GM23248 (cell line): ENCODE measurements at regions not wholly inside any gene's neighbourhood (a gene's known extent, or its start where the extent isn't known, plus 50 kb on each side); places are given as distances from the start of the nearest gene placed in this dataset.

ENCODE experiments used
- DNase-seq: peaks from one replicate; pipeline ENCODE4 v3.0.0-alpha.2; 2015
- H2AFZ ChIP-seq: fragments of 200-600 bp; sonication (generic); 2 replicates; pipeline ENCODE4 v1.6.1; 2016; ENCODE audit warnings: antibody characterized with exemption
- H3F3A ChIP-seq: fragments of 200-600 bp; sonication (generic); 2 replicates; pipeline ENCODE4 v1.6.1; 2016; ENCODE audit warnings: mild to moderate bottlenecking, antibody characterized with exemption, mixed run types; ENCODE audit not compliant: insufficient read depth
- H3K27ac ChIP-seq: fragments of 200-600 bp; sonication (generic); 2 replicates; pipeline ENCODE4 v1.5.1; 2016; ENCODE audit warnings: mild to moderate bottlenecking
- H3K27me3 ChIP-seq: fragments of 200-600 bp; sonication (generic); replicated peaks from 2 replicates; pipeline ENCODE4 v1.6.1; 2016; ENCODE audit warnings: mild to moderate bottlenecking; ENCODE audit not compliant: insufficient read depth
- H3K36me3 ChIP-seq: fragments of 200-600 bp; sonication (generic); 2 replicates; pipeline ENCODE4 v1.6.1; 2016; ENCODE audit warnings: low read depth, mild to moderate bottlenecking
- H3K4me1 ChIP-seq: fragments of 200-600 bp; sonication (generic); 2 replicates; pipeline ENCODE4 v1.6.1; 2016; ENCODE audit warnings: mild to moderate bottlenecking; ENCODE audit not compliant: insufficient read depth
- H3K4me2 ChIP-seq: fragments of 200-600 bp; sonication (generic); one replicate; pipeline ENCODE4 v1.6.1; 2016; ENCODE audit warnings: mild to moderate bottlenecking; ENCODE audit not compliant: unreplicated experiment
- H3K4me3 ChIP-seq: fragments of 200-600 bp; sonication (generic); 2 replicates; pipeline ENCODE4 v1.5.1; 2016; ENCODE audit warnings: mild to moderate bottlenecking
- H3K79me2 ChIP-seq: fragments of 200-600 bp; sonication (generic); 2 replicates; pipeline ENCODE4 v1.6.1; 2016; ENCODE audit warnings: mild to moderate bottlenecking; ENCODE audit not compliant: insufficient read depth
- H3K9ac ChIP-seq: fragments of 200-600 bp; sonication (generic); 2 replicates; pipeline ENCODE4 v1.6.1; 2016; ENCODE audit warnings: mild to moderate bottlenecking
- H3K9me2 ChIP-seq: fragments of 200-600 bp; sonication (generic); 2 replicates; pipeline ENCODE4 v1.6.1; 2016; ENCODE audit warnings: mixed run types, mild to moderate bottlenecking, moderate library complexity; ENCODE audit not compliant: insufficient read depth
- H3K9me3 ChIP-seq: fragments of 200-600 bp; sonication (generic); one replicate; pipeline ENCODE4 v1.6.1; 2017; ENCODE audit warnings: low read depth
- H4K20me1 ChIP-seq: fragments of 200-600 bp; sonication (generic); 2 replicates; pipeline ENCODE4 v1.6.0; 2016; ENCODE audit not compliant: insufficient read depth
- EZH2 ChIP-seq: fragments of 200-600 bp; sonication (generic); IDR thresholded peaks from 2 replicates; pipeline ENCODE4 v1.6.1; 2018; ENCODE audit warnings: antibody characterized with exemption, mild to moderate bottlenecking; ENCODE audit not compliant: insufficient read depth, poor library complexity, severe bottlenecking
- EZH2phosphoT487 ChIP-seq: fragments of 200-600 bp; sonication (generic); IDR thresholded peaks from 2 replicates; pipeline ENCODE4 v1.6.1; 2018; ENCODE audit warnings: antibody characterized with exemption, moderate library complexity, mild to moderate bottlenecking, low read depth; ENCODE audit not compliant: insufficient read depth
- WGBS, 2 experiments: methylation state at CpG; one replicate each; pipeline ENCODE4 v1.1.6; 2015 to 2017; ENCODE audit warnings: low lambda C conversion rate in 2 of 2, low coverage in 1 of 2; ENCODE audit errors: missing lambda C conversion rate in 2 of 2; 5-methylcytosine and 5-hydroxymethylcytosine counted together
- in situ Hi-C: fragments of 300-500 bp; cut with MboI; formaldehyde crosslinking; loops from 2 replicates; pipeline ENCODE4 v1.15.0; 2020

DNA sequence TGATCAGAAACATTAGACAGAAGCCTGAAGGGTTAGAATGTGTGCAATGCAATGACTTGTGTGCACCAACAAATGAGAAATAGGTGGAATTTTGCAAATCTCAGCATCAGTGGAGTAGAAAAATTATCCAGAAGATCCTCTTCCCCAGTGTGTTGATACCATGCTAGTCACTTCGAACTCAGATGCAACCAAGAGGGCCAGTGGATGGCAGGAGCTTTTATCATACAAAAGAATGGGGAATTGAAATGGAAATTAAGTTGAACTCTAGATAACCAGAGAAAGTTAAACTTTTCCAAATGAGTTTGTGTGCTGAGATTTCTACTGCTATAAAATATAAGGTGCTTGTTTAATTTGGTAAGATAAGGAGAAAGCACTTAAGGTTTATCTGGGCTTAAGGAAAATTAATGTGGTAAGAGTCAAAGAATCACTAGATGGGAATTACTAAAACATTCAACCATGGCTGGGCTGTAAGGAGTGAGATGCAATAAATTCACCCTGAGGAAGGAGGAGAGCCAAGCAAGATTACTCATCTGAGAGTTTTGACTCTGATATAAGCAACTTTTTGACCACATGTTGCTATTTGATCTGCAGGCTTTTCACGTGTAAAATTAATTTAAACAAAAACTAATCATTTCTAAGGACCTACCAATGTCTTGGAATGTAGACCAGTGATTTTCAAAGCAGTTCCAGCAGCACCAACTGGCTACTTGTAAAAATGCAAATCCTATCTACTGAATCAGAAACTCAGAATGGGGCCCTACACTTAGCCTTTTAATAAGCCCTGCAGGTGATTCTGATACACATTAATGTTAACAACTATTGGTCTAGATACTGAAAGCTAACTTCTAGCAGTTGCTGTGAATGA is 113.2 kb downstream of the CDC14C start:
- H2AFZ ChIP-seq: no peak overlapping the region
- no peak overlapping the region for H3K9ac ChIP-seq
- H3K9me2 ChIP-seq: no peaks in the 10 kb centered on the region
- H3K27me3 ChIP-seq: no peaks in the 10 kb centered on the region
- no peak for TF ChIP-seq EZH2phosphoT487
- TF ChIP-seq EZH2: no peak
- H3K4me3 ChIP-seq: no peak overlapping the region
- H3K9me3 ChIP-seq: no peaks in the 10 kb centered on the region
- H3K36me3 ChIP-seq: no peaks in the 10 kb centered on the region
- no peak for DNase-seq
- H3K79me2 ChIP-seq: no peaks in the 10 kb centered on the region
- no peaks in the 10 kb centered on the region for H3F3A ChIP-seq
- H3K27ac ChIP-seq: no peak overlapping the region
- in situ Hi-C loops: no loop called here
- 0 to 3% methylated on average over 2 of the region's 2 CpGs for WGBS, 2 experiments
- no peaks in the 10 kb centered on the region for H4K20me1 ChIP-seq
- no peak overlapping the region for H3K4me2 ChIP-seq
- H3K4me1 ChIP-seq: no peaks in the 10 kb centered on the region

GRCh38 chr7:49038821-49039358 is 114.5 kb downstream of the CDC14C start:
- Histone ChIP-seq H3K79me2 (no peaks in the 10 kb centered on the region), H3K4me3 (no peak overlapping the region), H3F3A (no peaks in the 10 kb centered on the region), H3K4me1 (no peaks in the 10 kb centered on the region), H3K27me3 (no peaks in the 10 kb centered on the region), H3K9me3 (no peaks in the 10 kb centered on the region), H4K20me1 (no peaks in the 10 kb centered on the region), H3K36me3 (no peaks in the 10 kb centered on the region), H3K27ac (no peak overlapping the region), H3K9ac (no peak overlapping the region), H2AFZ (no peak overlapping the region), H3K9me2 (no peaks in the 10 kb centered on the region), H3K4me2 (no peak overlapping the region)
- no peak for DNase-seq
- no peak for TF ChIP-seq EZH2phosphoT487
- no peak for TF ChIP-seq EZH2
- WGBS, 2 experiments: 0% methylated on average over 1 of the region's 1 CpG
- in situ Hi-C loops: no loop called here

GRCh38 chr7:49060743-49061142 is 136.4 kb downstream of the CDC14C start:
- in situ Hi-C loops: no loop called here
- H3K79me2 ChIP-seq: no peaks in the 10 kb centered on the region
- no peaks in the 10 kb centered on the region for H4K20me1 ChIP-seq
- 13 to 17% methylated on average over 3 of the region's 3 CpGs for WGBS, 2 experiments
- H3K27ac ChIP-seq: no peak overlapping the region
- no peak overlapping the region for H2AFZ ChIP-seq
- H3K4me2 ChIP-seq: no peak overlapping the region
- DNase-seq: no peak
- H3K27me3 ChIP-seq: no peaks in the 10 kb centered on the region
- no peaks in the 10 kb centered on the region for H3K9me2 ChIP-seq
- TF ChIP-seq EZH2 (no peak), EZH2phosphoT487 (no peak)
- no peak overlapping the region for H3K9ac ChIP-seq
- no peaks in the 10 kb centered on the region for H3K9me3 ChIP-seq
- H3F3A ChIP-seq: no peaks in the 10 kb centered on the region
- H3K36me3 ChIP-seq: no peaks in the 10 kb centered on the region
- H3K4me1 ChIP-seq: no peaks in the 10 kb centered on the region
- H3K4me3 ChIP-seq: no peak overlapping the region

DNA sequence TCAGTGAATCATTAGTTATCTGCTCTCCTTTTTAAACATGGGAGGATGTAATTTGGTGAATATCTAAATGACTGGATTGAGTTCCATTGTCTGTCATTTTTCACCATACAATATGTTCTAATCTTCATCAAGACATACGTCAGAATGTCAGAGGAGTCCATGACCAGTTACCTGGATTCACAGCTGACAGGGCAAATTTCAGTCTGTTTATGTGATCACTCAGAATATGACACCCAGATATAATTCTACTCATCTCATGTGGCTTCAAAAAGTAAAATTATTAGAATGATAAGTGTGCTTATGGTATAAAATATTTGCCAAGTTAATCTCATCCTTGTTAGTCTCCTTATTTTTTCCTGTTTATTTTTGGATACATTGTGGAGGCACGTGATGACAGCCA is 150.2 kb downstream of the CDC14C start:
- no peaks in the 10 kb centered on the region for H3K36me3 ChIP-seq
- H3K27me3 ChIP-seq: no peaks in the 10 kb centered on the region
- no peaks in the 10 kb centered on the region for H3K79me2 ChIP-seq
- H3K27ac ChIP-seq: no peak overlapping the region
- no peaks in the 10 kb centered on the region for H4K20me1 ChIP-seq
- DNase-seq: no peak
- no peak overlapping the region for H3K9ac ChIP-seq
- no peak for TF ChIP-seq EZH2phosphoT487
- TF ChIP-seq EZH2: no peak
- H3K4me3 ChIP-seq: no peak overlapping the region
- in situ Hi-C loops: no loop called here
- no peak overlapping the region for H3K4me2 ChIP-seq
- no peaks in the 10 kb centered on the region for H3K9me2 ChIP-seq
- no peaks in the 10 kb centered on the region for H3K4me1 ChIP-seq
- 7 to 15% methylated on average over 2 of the region's 2 CpGs for WGBS, 2 experiments
- H3F3A ChIP-seq: no peaks in the 10 kb centered on the region
- no peak overlapping the region for H2AFZ ChIP-seq
- H3K9me3 ChIP-seq: no peaks in the 10 kb centered on the region
